Panc1 (cell line): ENCODE measurements at regions not wholly inside any gene's neighbourhood (a gene's known extent, or its start where the extent isn't known, plus 50 kb on each side); places are given as distances from the start of the nearest gene placed in this dataset.

Experiments used
- ATAC-seq: fragments of 200-7000 bp; cut with Tn5 transposase; 2 replicates; pipeline ENCODE4 v1.9.1; 2020; ENCODE audit warnings: mild to moderate bottlenecking, moderate library complexity
- BruUV-seq: library from RNA; stranded (reverse); fragments of 400-500 nt; replicated peaks from 2 replicates; lab custom pipeline; 2021; lab: Mats Ljungman, UMichigan
- CTCF ChIA-PET: fragments of 300-600 bp; sonication (Branson Sonifier 250); formaldehyde crosslinking; loops from one replicate; lab custom pipeline; 2022; ENCODE audit warnings: antibody characterized with exemption; lab: Charles Lee
- POLR2A ChIA-PET: fragments of 300-600 bp; sonication (Branson Sonifier 250); formaldehyde crosslinking; loops from one replicate; lab custom pipeline; 2022; ENCODE audit warnings: antibody characterized with exemption; lab: Charles Lee
- DNase-seq: peaks from one replicate; pipeline ENCODE4 v3.0.0-alpha.2; 2010; ENCODE audit warnings: low read depth, low spot score
- H3K27ac ChIP-seq: 2 replicates; pipeline ENCODE4 v1.5.1; 2011; ENCODE audit warnings: mild to moderate bottlenecking, low read length, inconsistent platforms
- H3K27me3 ChIP-seq: fragments of 200-500 bp; sonication (Bioruptor generic); 2 replicates; pipeline ENCODE4 v1.6.0; 2014; ENCODE audit warnings: low read length, inconsistent platforms; ENCODE audit not compliant: control insufficient read depth, insufficient read depth
- H3K36me3 ChIP-seq: fragments of 200-500 bp; sonication (Bioruptor generic); 2 replicates; pipeline ENCODE4 v1.5.1; 2014; ENCODE audit warnings: inconsistent platforms, mild to moderate bottlenecking, low read length, moderate library complexity; ENCODE audit not compliant: control insufficient read depth, insufficient read depth
- H3K4me1 ChIP-seq: 2 replicates; pipeline ENCODE4 v1.5.1; 2011; ENCODE audit warnings: inconsistent platforms, mild to moderate bottlenecking, low read length, moderate library complexity; ENCODE audit not compliant: control insufficient read depth, insufficient read depth
- H3K4me3 ChIP-seq, 2 experiments: 2 replicates each; pipeline ENCODE4 v1.5.1; 2011 to 2012; ENCODE audit warnings: low read depth in 2 of 2, low read length in 2 of 2, mild to moderate bottlenecking in 2 of 2, inconsistent platforms in 1 of 2, moderate library complexity in 1 of 2
- H3K9me3 ChIP-seq: fragments of 200-500 bp; sonication (Bioruptor generic); 2 replicates; pipeline ENCODE4 v1.5.1; 2014; ENCODE audit warnings: low read depth, mild to moderate bottlenecking, inconsistent platforms, low read length, moderate library complexity; ENCODE audit not compliant: control insufficient read depth, insufficient read depth
- CTCF ChIP-seq: fragments of 450-650 bp; IDR thresholded peaks from 2 replicates; pipeline ENCODE4 v1.5.1; 2017; ENCODE audit warnings: mild to moderate bottlenecking
- POLR2AphosphoS5 ChIP-seq: IDR thresholded peaks from 2 replicates; pipeline ENCODE4 v1.6.1; 2012; ENCODE audit warnings: mild to moderate bottlenecking, low read depth, low read length, moderate library complexity
- REST ChIP-seq, 2 experiments: IDR thresholded peaks; 2 replicates each; pipeline ENCODE4 v1.6.1; 2011 to 2012; ENCODE audit warnings: low read depth in 2 of 2, control low read depth in 1 of 2, low read length in 1 of 2, mild to moderate bottlenecking in 1 of 2, moderate library complexity in 1 of 2; ENCODE audit not compliant: insufficient read depth in 1 of 2
- SIN3A ChIP-seq: IDR thresholded peaks from 2 replicates; pipeline ENCODE4 v1.6.1; 2012; ENCODE audit warnings: low read depth, mild to moderate bottlenecking, low read length, moderate library complexity, borderline replicate concordance; ENCODE audit not compliant: insufficient read depth
- TCF7L2 ChIP-seq: IDR thresholded peaks from 2 replicates; pipeline ENCODE4 v1.6.1; 2011; ENCODE audit warnings: mild to moderate bottlenecking, low read depth, low read length, inconsistent platforms
- in situ Hi-C: cut with HindIII; loops from 2 replicates; pipeline ENCODE4 v1.10.0; 2016; ENCODE audit warnings: low sequenced_read_pairs, low pct_unique_long_range_greater_than_20kb
- intact Hi-C: fragments of 100-400 bp; cut with micrococcal nuclease; formaldehyde crosslinking; loops from one replicate; pipeline ENCODE4 v1.10.0; 2022; ENCODE audit not compliant: unreplicated experiment

- CTCF ChIA-PET: no interaction called here
- no peaks in the 10 kb centered on the region for H3K4me1 ChIP-seq
These were observed 216.6 kb upstream of the PRICKLE2 start for GRCh38 chr3:64441861-64442260.

GRCh38 chr3:64440498-64440897, 215.2 kb upstream of the PRICKLE2 start:
- ATAC-seq: no peak
- H3K4me1 ChIP-seq: no peaks in the 10 kb centered on the region
- H3K9me3 ChIP-seq: no peaks in the 10 kb centered on the region
- no peaks in the 10 kb centered on the region for H3K36me3 ChIP-seq
- DNase-seq: no peak
- intact Hi-C loops (no loop called here), in situ Hi-C loops (no loop called here)
- H3K27me3 ChIP-seq: no peaks in the 10 kb centered on the region; the same call in 1 of the 2 replicates
- no peak overlapping the region for H3K4me3 ChIP-seq
- TF ChIP-seq CTCF (no peak), TCF7L2 (no peak), REST (IDR thresholded peaks at IDR 0.05; ENCODE audit: insufficient read depth in 1 of 2, low read depth in 2 of 2, low read length in 1 of 2) (no peak), SIN3A (no peak), POLR2AphosphoS5 (no peak)
- no TSS peak for BruUV-seq
- POLR2A ChIA-PET: no interaction called here
- CTCF ChIA-PET: no interaction called here
- H3K27ac ChIP-seq: no peak overlapping the region

More at GRCh38 chr3:64441861-64442260, 216.6 kb upstream of the PRICKLE2 start:
- Histone ChIP-seq H3K27ac (no peak overlapping the region), H3K36me3 (no peaks in the 10 kb centered on the region), H3K27me3 (peaks cover 4% of the 10 kb centered on the region; the same call in 1 of the 2 replicates), H3K9me3 (no peaks in the 10 kb centered on the region), H3K4me3 (no peak overlapping the region)
- TF ChIP-seq SIN3A: no peak
- no peak for TF ChIP-seq TCF7L2
- no peak for TF ChIP-seq POLR2AphosphoS5
- no peak for TF ChIP-seq REST (IDR thresholded peaks at IDR 0.05; ENCODE audit: insufficient read depth in 1 of 2, low read depth in 2 of 2, low read length in 1 of 2)
- TF ChIP-seq CTCF: no peak
- POLR2A ChIA-PET: no interaction called here
- intact Hi-C loops (no loop called here), in situ Hi-C loops (no loop called here)
- no peak for ATAC-seq
- no TSS peak for BruUV-seq
- no peak for DNase-seq
